Stomach (tissue), 4 donors: ENCODE measurements at regions not wholly inside any gene's neighbourhood (a gene's known extent, or its start where the extent isn't known, plus 50 kb on each side); places are given as distances from the start of the nearest gene placed in this dataset.

Source experiments
- EP300 ChIP-seq: sonication (generic); formaldehyde crosslinking; IDR thresholded peaks from one replicate; pipeline ENCODE4 v1.6.1; 2017; ENCODE audit warnings: antibody characterized with exemption
- POLR2A ChIP-seq, 4 donors: fragments of 450-650 bp; IDR thresholded peaks; one replicate each; pipeline ENCODE4 v1.6.1; 2016; ENCODE audit warnings: antibody characterized with exemption in 4 of 4, control low read depth in 2 of 4, mild to moderate bottlenecking in 1 of 4, moderate library complexity in 1 of 4
- TF ChIP-seq, protein P1 (sequence below), 7 experiments: fragments of 450-650 bp in 4 of 7; fragments of 200-600 bp in 3 of 7; sonication (generic) in 3 of 7; IDR thresholded peaks; one replicate each; pipeline ENCODE4 v1.5.1; 2016 to 2019; ENCODE audit warnings: antibody characterized with exemption in 7 of 7, control low read depth in 2 of 7, mild to moderate bottlenecking in 1 of 7

DNA sequence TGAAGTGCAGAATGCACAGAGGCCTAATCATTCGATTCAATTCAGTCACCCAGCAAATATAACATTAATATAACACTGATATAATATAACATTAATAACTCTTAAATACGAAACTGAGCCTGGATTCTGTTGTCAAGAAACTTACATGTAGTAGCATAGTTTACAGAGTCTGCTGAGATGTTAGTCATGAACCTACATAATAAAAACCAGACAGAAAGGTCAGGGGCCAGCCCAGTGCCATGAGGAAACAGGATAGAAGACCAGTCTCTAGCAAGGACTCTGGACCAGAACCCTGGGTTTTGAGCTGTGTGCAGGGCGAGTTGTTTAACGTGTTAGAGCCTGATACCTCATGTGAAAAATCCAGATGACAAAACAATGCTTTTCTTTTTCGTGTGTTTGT is 234.7 kb downstream of the NR2F1-AS1 start:
- TF ChIP-seq EP300 (no peak), POLR2A (IDR thresholded peaks at IDR 0.05) (no peak)
- TF ChIP-seq, protein P1, sequence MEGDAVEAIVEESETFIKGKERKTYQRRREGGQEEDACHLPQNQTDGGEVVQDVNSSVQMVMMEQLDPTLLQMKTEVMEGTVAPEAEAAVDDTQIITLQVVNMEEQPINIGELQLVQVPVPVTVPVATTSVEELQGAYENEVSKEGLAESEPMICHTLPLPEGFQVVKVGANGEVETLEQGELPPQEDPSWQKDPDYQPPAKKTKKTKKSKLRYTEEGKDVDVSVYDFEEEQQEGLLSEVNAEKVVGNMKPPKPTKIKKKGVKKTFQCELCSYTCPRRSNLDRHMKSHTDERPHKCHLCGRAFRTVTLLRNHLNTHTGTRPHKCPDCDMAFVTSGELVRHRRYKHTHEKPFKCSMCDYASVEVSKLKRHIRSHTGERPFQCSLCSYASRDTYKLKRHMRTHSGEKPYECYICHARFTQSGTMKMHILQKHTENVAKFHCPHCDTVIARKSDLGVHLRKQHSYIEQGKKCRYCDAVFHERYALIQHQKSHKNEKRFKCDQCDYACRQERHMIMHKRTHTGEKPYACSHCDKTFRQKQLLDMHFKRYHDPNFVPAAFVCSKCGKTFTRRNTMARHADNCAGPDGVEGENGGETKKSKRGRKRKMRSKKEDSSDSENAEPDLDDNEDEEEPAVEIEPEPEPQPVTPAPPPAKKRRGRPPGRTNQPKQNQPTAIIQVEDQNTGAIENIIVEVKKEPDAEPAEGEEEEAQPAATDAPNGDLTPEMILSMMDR (IDR thresholded peaks at IDR 0.05): no peak
